ENCODE measurements at regions not wholly inside any gene's neighbourhood (a gene's known extent, or its start where the extent isn't known, plus 50 kb on each side); places are given as distances from the start of the nearest gene placed in this dataset.

DNA sequence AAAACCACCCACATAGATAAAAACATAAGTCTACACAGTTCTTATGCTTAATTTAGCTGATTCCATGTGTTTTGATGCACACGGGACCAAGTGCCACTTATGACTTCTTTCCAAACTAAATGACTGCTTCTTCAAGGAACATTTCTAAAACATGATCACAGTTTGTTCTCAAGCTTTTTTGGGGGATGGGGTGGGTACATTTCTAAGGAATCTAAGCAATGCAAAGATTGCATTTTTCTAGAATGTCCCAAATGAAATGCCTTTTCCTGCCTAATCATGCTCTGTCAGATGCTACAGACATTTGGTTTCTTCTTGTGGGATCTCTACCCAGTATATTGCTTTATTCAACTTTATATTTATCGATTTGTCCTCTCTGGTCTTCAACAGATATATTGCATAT, 496.8 kb upstream of the JAG1 start:
- Histone ChIP-seq H3K9me2 (no peaks in the 10 kb centered on the region), H2AFZ (ENCODE audit: low read depth) (peak overlapping the region; percentile 12; the same call in 1 of the 2 replicates), H3K4me3 (ENCODE audit: low read depth in 2 of 2, low read length in 1 of 2) (no peak overlapping the region), H3K36me3 (replicated peaks in 1 of 2; ENCODE audit: control insufficient read depth in 1 of 2, insufficient read depth in 2 of 2, low read length in 1 of 2) (no peaks in the 10 kb centered on the region), H3K27me3 (ENCODE audit: insufficient read depth) (no peaks in the 10 kb centered on the region), H3K9me3 (no peaks in the 10 kb centered on the region), H3K4me2 (no peak overlapping the region), H3K79me2 (ENCODE audit: insufficient read depth) (no peaks in the 10 kb centered on the region), H3K27ac (ENCODE audit: low read depth in 2 of 2, low read length in 1 of 2) (peak overlapping the region in 1 of 2 experiments; percentile 33; a peak in 2 of 4 replicates), H3K9ac (no peak overlapping the region), H3F3A (replicated peaks; ENCODE audit: insufficient read depth) (no peaks in the 10 kb centered on the region), H4K20me1 (ENCODE audit: insufficient read depth) (no peaks in the 10 kb centered on the region), H3K4me1 (ENCODE audit: control insufficient read depth in 1 of 2, insufficient read depth in 2 of 2, low read depth in 1 of 2, low read length in 1 of 2) (0 out of 4 replicates have a peak, but pooled peaks cover 0 to 10% of the 10 kb centered on the region in 2 experiments)
- WGBS (ENCODE audit: low lambda C conversion rate) = 71% methylated on average over 2 of the region's 2 CpGs
- ChIA-PET CTCF (no interaction called here), POLR2A (no interaction called here)
- TF ChIP-seq SIN3A (IDR thresholded peaks at IDR 0.05; ENCODE audit: borderline replicate concordance, low read depth, low read length) (no peak), NRF1 (IDR thresholded peaks at IDR 0.05; ENCODE audit: low read depth, low read length) (no peak), JUND (IDR thresholded peaks at IDR 0.05) (no peak), RCOR1 (IDR thresholded peaks at IDR 0.05; ENCODE audit: low read length) (no peak), EP300 (IDR thresholded peaks at IDR 0.05; ENCODE audit: borderline replicate concordance in 1 of 2, low read depth in 1 of 2, low read length in 1 of 2) (no peak), GATA2 (CRISPR knock-in tag; IDR thresholded peaks at IDR 0.05) (no peak), TAF1 (IDR thresholded peaks at IDR 0.05; ENCODE audit: borderline replicate concordance, low read depth, low read length) (no peak), RAD21 (IDR thresholded peaks at IDR 0.05; ENCODE audit: low read length) (no peak), FOXM1 (IDR thresholded peaks at IDR 0.05; ENCODE audit: low read depth) (no peak), YY1 (IDR thresholded peaks at IDR 0.05; ENCODE audit: low read depth) (no peak)
- TF ChIP-seq, protein P1, sequence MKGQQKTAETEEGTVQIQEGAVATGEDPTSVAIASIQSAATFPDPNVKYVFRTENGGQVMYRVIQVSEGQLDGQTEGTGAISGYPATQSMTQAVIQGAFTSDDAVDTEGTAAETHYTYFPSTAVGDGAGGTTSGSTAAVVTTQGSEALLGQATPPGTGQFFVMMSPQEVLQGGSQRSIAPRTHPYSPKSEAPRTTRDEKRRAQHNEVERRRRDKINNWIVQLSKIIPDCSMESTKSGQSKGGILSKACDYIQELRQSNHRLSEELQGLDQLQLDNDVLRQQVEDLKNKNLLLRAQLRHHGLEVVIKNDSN (IDR thresholded peaks at IDR 0.05; ENCODE audit: borderline replicate concordance, low read depth) = no peak
- TF ChIP-seq, protein P2, sequence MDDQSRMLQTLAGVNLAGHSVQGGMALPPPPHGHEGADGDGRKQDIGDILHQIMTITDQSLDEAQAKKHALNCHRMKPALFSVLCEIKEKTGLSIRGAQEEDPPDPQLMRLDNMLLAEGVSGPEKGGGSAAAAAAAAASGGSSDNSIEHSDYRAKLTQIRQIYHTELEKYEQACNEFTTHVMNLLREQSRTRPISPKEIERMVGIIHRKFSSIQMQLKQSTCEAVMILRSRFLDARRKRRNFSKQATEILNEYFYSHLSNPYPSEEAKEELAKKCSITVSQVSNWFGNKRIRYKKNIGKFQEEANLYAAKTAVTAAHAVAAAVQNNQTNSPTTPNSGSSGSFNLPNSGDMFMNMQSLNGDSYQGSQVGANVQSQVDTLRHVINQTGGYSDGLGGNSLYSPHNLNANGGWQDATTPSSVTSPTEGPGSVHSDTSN (IDR thresholded peaks at IDR 0.05) = no peak
- TF ChIP-seq, protein P3, sequence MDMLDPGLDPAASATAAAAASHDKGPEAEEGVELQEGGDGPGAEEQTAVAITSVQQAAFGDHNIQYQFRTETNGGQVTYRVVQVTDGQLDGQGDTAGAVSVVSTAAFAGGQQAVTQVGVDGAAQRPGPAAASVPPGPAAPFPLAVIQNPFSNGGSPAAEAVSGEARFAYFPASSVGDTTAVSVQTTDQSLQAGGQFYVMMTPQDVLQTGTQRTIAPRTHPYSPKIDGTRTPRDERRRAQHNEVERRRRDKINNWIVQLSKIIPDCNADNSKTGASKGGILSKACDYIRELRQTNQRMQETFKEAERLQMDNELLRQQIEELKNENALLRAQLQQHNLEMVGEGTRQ (IDR thresholded peaks at IDR 0.05; ENCODE audit: borderline replicate concordance, low read depth, low read length) = no peak
- DNase-seq = no peak

DNA sequence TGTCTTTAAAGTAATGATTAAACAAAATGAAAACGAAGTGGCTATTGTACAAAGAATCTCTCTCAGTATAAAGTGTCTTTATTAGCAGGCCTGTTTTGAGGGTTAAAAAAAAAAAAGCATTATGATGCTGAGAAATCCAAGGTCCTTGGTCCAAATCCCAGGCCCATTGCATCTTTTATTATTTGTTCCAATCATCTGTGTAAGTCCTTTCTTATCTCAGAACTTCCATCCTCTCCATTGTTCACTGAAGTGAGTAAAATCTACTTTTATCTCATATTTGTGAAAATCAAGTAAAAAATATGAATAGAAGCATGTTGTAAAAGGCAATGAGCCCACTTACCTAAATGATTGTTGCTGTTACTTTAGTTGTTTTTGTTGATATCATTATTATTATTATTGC, 499.1 kb upstream of the JAG1 start:
- POLR2A ChIA-PET = no interaction called here
- Histone ChIP-seq H3F3A (replicated peaks; ENCODE audit: insufficient read depth) (no peaks in the 10 kb centered on the region), H4K20me1 (ENCODE audit: insufficient read depth) (no peaks in the 10 kb centered on the region), H3K9ac (no peak overlapping the region), H3K79me2 (ENCODE audit: insufficient read depth) (no peaks in the 10 kb centered on the region), H3K4me3 (ENCODE audit: low read depth in 2 of 2, low read length in 1 of 2) (no peak overlapping the region), H3K4me2 (no peak overlapping the region), H3K9me3 (no peaks in the 10 kb centered on the region), H3K27ac (ENCODE audit: low read depth in 2 of 2, low read length in 1 of 2) (no peak overlapping the region), H2AFZ (ENCODE audit: low read depth) (no peak overlapping the region), H3K4me1 (ENCODE audit: control insufficient read depth in 1 of 2, insufficient read depth in 2 of 2, low read depth in 1 of 2, low read length in 1 of 2) (peaks cover 0 to 11% of the 10 kb centered on the region in 2 experiments; a peak in 1 of 4 replicates), H3K36me3 (replicated peaks in 1 of 2; ENCODE audit: control insufficient read depth in 1 of 2, insufficient read depth in 2 of 2, low read length in 1 of 2) (no peaks in the 10 kb centered on the region), H3K9me2 (no peaks in the 10 kb centered on the region), H3K27me3 (ENCODE audit: insufficient read depth) (no peaks in the 10 kb centered on the region)
- TF ChIP-seq TCF12 (IDR thresholded peaks at IDR 0.05) (no peak), TAF1 (IDR thresholded peaks at IDR 0.05; ENCODE audit: borderline replicate concordance, low read depth, low read length) (no peak)
- 30% methylated on average over 1 of the region's 1 CpG for WGBS (ENCODE audit: low lambda C conversion rate)
- CTCF ChIA-PET = no interaction called here
- no peak for DNase-seq
